ENCODE measurements at regions not wholly inside any gene's neighbourhood (a gene's known extent, or its start where the extent isn't known, plus 50 kb on each side); places are given as distances from the start of the nearest gene placed in this dataset.

GRCh38 chr11:35085531-35086165, 53.3 kb upstream of the CD44 start:
- H3K4me1 ChIP-seq (ENCODE audit: low read depth, poor library complexity, severe bottlenecking): no peaks in the 10 kb centered on the region

GRCh38 chr11:35087648-35088047, 51.3 kb upstream of the CD44 start:
- H3K4me3 ChIP-seq (IDR thresholded peaks at IDR 0.05; ENCODE audit: insufficient read depth, low read depth, low read length): no peak overlapping the region
- no peak overlapping the region for H3K27ac ChIP-seq
- H3K9ac ChIP-seq: no peak overlapping the region
- H4K20me1 ChIP-seq (ENCODE audit: insufficient read depth): no peaks in the 10 kb centered on the region
- H3K4me2 ChIP-seq: no peak overlapping the region
- no peaks in the 10 kb centered on the region for H3K27me3 ChIP-seq (ENCODE audit: insufficient read depth, low read depth)
- H2AFZ ChIP-seq (ENCODE audit: low read depth): no peak overlapping the region
- H3K36me3 ChIP-seq (ENCODE audit: insufficient read depth): no peaks in the 10 kb centered on the region
- no peaks in the 10 kb centered on the region for H3K4me1 ChIP-seq (ENCODE audit: low read depth, poor library complexity, severe bottlenecking)
- TF ChIP-seq CTCF (conservative IDR thresholded peaks at IDR 0.05; ENCODE audit: low read depth, low read length): no peak
- no peaks in the 10 kb centered on the region for H3K79me2 ChIP-seq (ENCODE audit: insufficient read depth, low read depth)

More at GRCh38 chr11:35085531-35086165, 53.3 kb upstream of the CD44 start:
- Histone ChIP-seq H3K27me3 (ENCODE audit: insufficient read depth, low read depth) (no peaks in the 10 kb centered on the region), H3K4me2 (no peak overlapping the region), H4K20me1 (ENCODE audit: insufficient read depth) (no peaks in the 10 kb centered on the region), H3K9ac (no peak overlapping the region), H3K4me3 (IDR thresholded peaks at IDR 0.05; ENCODE audit: insufficient read depth, low read depth, low read length) (no peak overlapping the region), H3K79me2 (ENCODE audit: insufficient read depth, low read depth) (no peaks in the 10 kb centered on the region), H3K36me3 (ENCODE audit: insufficient read depth) (no peaks in the 10 kb centered on the region), H2AFZ (ENCODE audit: low read depth) (no peak overlapping the region), H3K27ac (no peak overlapping the region)
- TF ChIP-seq CTCF (conservative IDR thresholded peaks at IDR 0.05; ENCODE audit: low read depth, low read length): no peak

- no peak overlapping the region for H2AFZ ChIP-seq (ENCODE audit: low read depth)
- no peaks in the 10 kb centered on the region for H3K36me3 ChIP-seq (ENCODE audit: insufficient read depth)
- H3K27ac ChIP-seq: no peak overlapping the region
- no peaks in the 10 kb centered on the region for H4K20me1 ChIP-seq (ENCODE audit: insufficient read depth)
- no peak overlapping the region for H3K9ac ChIP-seq
- H3K4me2 ChIP-seq: no peak overlapping the region
- H3K4me3 ChIP-seq (IDR thresholded peaks at IDR 0.05; ENCODE audit: insufficient read depth, low read depth, low read length): no peak overlapping the region
- H3K4me1 ChIP-seq (ENCODE audit: low read depth, poor library complexity, severe bottlenecking): no peaks in the 10 kb centered on the region
- H3K27me3 ChIP-seq (ENCODE audit: insufficient read depth, low read depth): no peaks in the 10 kb centered on the region
- no peaks in the 10 kb centered on the region for H3K79me2 ChIP-seq (ENCODE audit: insufficient read depth, low read depth)
- TF ChIP-seq CTCF (conservative IDR thresholded peaks at IDR 0.05; ENCODE audit: low read depth, low read length): no peak
Measured at GRCh38 chr11:35088226-35088625, 50.7 kb upstream of the CD44 start.

GRCh38 chr11:35088676-35089075, 50.3 kb upstream of the CD44 start:
- Histone ChIP-seq H3K4me2 (no peak overlapping the region), H3K27ac (no peak overlapping the region)

More at GRCh38 chr11:35088676-35089075, 50.3 kb upstream of the CD44 start:
- Histone ChIP-seq H3K9ac (no peak overlapping the region), H2AFZ (ENCODE audit: low read depth) (no peak overlapping the region), H3K4me1 (ENCODE audit: low read depth, poor library complexity, severe bottlenecking) (no peaks in the 10 kb centered on the region), H3K79me2 (ENCODE audit: insufficient read depth, low read depth) (no peaks in the 10 kb centered on the region), H4K20me1 (ENCODE audit: insufficient read depth) (no peaks in the 10 kb centered on the region), H3K4me3 (IDR thresholded peaks at IDR 0.05; ENCODE audit: insufficient read depth, low read depth, low read length) (no peak overlapping the region), H3K36me3 (ENCODE audit: insufficient read depth) (no peaks in the 10 kb centered on the region), H3K27me3 (ENCODE audit: insufficient read depth, low read depth) (no peaks in the 10 kb centered on the region)
- TF ChIP-seq CTCF (conservative IDR thresholded peaks at IDR 0.05; ENCODE audit: low read depth, low read length): no peak
